ENCODE measurements at regions not wholly inside any gene's neighbourhood (a gene's known extent, or its start where the extent isn't known, plus 50 kb on each side); places are given as distances from the start of the nearest gene placed in this dataset.

DNA sequence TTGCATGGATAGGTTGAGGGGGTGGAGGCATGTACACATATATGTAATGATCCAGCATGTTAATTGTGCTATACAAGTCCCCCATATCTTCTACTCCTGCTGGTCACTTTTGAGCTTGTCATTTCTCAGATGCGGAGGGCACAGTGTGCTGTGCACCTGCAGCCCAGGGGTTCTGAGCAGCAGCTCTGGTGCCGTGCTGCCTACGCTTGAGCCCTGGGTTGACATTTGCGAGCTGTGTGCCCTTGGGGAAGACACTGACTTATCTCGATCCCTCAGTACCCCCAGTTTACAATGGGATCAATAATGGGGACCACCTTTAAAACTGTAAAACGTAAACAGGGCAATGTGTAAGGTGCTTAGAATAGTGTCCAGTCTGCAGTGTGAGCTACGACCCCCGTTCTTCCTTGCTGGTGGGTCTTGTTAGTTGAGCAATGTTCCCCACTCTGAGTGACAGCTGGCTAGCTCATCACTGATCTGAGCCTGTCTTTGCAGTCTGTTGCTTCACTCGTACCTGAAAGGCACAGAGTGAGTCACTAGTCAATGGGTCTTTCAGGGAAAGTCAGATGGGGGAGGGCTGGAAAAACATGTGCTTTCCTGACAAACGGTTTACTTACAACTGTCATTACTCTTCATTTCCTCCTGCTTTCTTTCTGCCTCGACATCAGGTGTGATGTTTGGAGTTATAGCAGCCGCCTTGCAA is 91.7 kb downstream of the SLC2A10 start:
- H3K36me3 ChIP-seq = no peaks in the 10 kb centered on the region
- no peak for DNase-seq (ENCODE audit: low spot score in 2 of 2)
- WGBS = 72% methylated on average over 12 of the region's 12 CpGs
- no peaks in the 10 kb centered on the region for H3K9me3 ChIP-seq
- H3K27me3 ChIP-seq = peaks cover 22% of the 10 kb centered on the region
- H3K4me3 ChIP-seq = no peak overlapping the region
- no peak overlapping the region for H3K27ac ChIP-seq
- H3K4me1 ChIP-seq = no peaks in the 10 kb centered on the region
- TF ChIP-seq POLR2AphosphoS5 (IDR thresholded peaks at IDR 0.05) (no peak), EP300 (IDR thresholded peaks at IDR 0.05) (no peak)
- TF ChIP-seq, protein P1, sequence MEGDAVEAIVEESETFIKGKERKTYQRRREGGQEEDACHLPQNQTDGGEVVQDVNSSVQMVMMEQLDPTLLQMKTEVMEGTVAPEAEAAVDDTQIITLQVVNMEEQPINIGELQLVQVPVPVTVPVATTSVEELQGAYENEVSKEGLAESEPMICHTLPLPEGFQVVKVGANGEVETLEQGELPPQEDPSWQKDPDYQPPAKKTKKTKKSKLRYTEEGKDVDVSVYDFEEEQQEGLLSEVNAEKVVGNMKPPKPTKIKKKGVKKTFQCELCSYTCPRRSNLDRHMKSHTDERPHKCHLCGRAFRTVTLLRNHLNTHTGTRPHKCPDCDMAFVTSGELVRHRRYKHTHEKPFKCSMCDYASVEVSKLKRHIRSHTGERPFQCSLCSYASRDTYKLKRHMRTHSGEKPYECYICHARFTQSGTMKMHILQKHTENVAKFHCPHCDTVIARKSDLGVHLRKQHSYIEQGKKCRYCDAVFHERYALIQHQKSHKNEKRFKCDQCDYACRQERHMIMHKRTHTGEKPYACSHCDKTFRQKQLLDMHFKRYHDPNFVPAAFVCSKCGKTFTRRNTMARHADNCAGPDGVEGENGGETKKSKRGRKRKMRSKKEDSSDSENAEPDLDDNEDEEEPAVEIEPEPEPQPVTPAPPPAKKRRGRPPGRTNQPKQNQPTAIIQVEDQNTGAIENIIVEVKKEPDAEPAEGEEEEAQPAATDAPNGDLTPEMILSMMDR (IDR thresholded peaks at IDR 0.05) = no peak

DNA sequence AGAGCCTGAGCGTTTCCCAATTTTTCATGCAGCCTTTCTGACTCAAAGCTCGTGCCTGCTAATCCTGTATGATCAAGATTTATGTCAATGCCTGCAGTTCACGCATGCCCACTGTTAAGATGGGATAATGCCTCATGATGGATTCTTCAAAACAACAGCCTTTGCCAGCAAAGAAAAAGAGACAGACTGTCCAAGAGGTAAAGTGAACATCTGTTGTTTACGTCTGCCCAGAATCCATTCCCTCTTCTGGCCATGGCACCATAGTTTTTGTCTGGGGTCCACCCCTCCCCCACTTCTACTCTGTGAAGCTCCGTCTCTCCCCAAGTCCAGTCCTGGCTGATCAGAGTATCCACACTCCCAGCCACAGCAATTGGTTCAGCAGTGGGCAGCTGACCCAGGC is 91.9 kb upstream of the EYA2 start:
- Histone ChIP-seq H3K36me3 (no peaks in the 10 kb centered on the region), H3K4me1 (no peaks in the 10 kb centered on the region), H3K27me3 (peaks cover 18% of the 10 kb centered on the region), H3K4me3 (no peak overlapping the region), H3K27ac (no peak overlapping the region), H3K9me3 (no peaks in the 10 kb centered on the region)
- WGBS = 63% methylated on average over 5 of the region's 5 CpGs
- DNase-seq (ENCODE audit: low spot score in 2 of 2) = no peak
- TF ChIP-seq, protein P1 (IDR thresholded peaks at IDR 0.05) = no peak
- TF ChIP-seq POLR2AphosphoS5 (IDR thresholded peaks at IDR 0.05) (no peak), EP300 (IDR thresholded peaks at IDR 0.05) (no peak)

DNA sequence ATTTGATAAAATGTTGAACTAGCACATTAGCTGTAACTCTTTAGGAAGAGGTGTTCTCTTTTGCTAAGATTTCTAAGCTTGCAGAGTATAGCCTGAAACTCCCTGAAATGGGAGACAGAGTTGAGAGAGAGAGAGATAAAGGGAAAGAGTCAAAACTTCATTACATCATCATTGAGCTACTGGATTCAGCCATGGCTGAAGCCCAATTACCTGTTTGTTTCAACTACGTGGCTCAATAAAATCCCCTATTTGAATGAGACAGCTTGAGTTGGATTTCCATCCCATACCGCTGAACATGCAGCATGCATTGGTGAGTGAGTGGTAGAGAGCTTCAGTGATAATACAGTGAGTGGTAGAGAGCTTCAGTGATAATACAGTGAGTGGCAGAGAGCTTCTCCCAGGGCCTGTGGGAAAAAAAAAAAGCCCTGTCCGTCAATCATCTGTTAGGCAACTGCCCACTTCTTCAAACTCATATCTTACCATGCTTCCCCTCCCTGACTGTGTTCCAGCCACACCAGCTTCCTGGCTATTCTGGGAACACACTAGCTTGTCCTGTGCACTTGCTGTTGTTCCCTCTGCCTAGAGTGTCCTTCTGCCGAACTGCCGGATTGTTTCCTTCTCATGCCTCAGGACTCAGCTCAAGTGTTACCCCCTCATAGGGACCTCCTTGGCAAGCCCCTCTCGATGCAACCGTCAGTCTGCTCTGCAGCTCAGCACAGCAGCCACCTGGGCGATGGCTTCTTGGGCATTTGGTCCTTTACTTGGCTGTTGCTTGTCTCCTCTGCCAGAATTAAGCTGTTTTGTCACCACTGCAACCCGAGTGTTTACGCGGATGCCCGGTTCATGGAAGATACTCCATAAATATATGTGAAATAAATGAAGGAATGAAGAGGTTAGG is 91.3 kb upstream of the EYA2 start:
- peak; percentile 50 to 53 for DNase-seq (ENCODE audit: low spot score in 2 of 2)
- TF ChIP-seq, protein P1 (IDR thresholded peaks at IDR 0.05) = no peak
- TF ChIP-seq POLR2AphosphoS5 (IDR thresholded peaks at IDR 0.05) (no peak), POLR2A (IDR thresholded peaks at IDR 0.05) (no peak), EP300 (IDR thresholded peaks at IDR 0.05) (no peak)
- H3K27me3 ChIP-seq = peaks cover 11% of the 10 kb centered on the region
- no peak overlapping the region for H3K27ac ChIP-seq
- H3K9me3 ChIP-seq = no peaks in the 10 kb centered on the region
- H3K36me3 ChIP-seq = no peaks in the 10 kb centered on the region
- 84% methylated on average over 12 of the region's 12 CpGs for WGBS
- no peaks in the 10 kb centered on the region for H3K4me1 ChIP-seq
- H3K4me3 ChIP-seq = no peak overlapping the region

DNA sequence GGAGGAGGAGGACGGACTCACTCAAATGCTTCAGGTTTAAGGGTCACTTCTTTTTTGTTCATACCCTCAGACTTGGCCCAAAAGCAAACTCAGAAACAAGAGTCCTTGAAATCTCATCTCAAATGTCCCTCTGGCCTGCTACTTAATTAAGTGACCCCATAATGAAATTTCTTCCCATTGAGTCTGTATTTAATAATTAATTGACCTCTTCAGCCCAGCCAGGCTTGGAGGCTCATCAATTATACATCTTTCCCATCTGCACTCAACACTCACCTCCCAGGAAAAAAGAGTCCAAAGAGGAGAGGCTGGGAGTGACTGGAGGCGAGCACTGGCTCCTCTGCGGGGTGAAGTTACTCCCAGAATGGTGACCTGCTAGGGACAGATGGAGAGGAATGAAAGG is 90.5 kb upstream of the EYA2 start:
- Histone ChIP-seq H3K4me3 (no peak overlapping the region), H3K4me1 (no peaks in the 10 kb centered on the region), H3K27me3 (peaks cover 6% of the 10 kb centered on the region), H3K9me3 (no peaks in the 10 kb centered on the region), H3K27ac (no peak overlapping the region), H3K36me3 (no peaks in the 10 kb centered on the region)
- whole genome bisulfite sequencing = 89% methylated on average over 3 of the region's 3 CpGs
- no peak for TF ChIP-seq POLR2A (IDR thresholded peaks at IDR 0.05)
- TF ChIP-seq, protein P1 (IDR thresholded peaks at IDR 0.05) = no peak
- TF ChIP-seq POLR2AphosphoS5 (IDR thresholded peaks at IDR 0.05) = no peak
- no peak for TF ChIP-seq EP300 (IDR thresholded peaks at IDR 0.05)
- no peak for DNase-seq (ENCODE audit: low spot score in 2 of 2)

GRCh38 chr20:46805836-46806235 is 88.8 kb upstream of the EYA2 start:
- WGBS = 96% methylated on average over 9 of the region's 9 CpGs
- TF ChIP-seq POLR2AphosphoS5 (IDR thresholded peaks at IDR 0.05) = no peak
- no peak for TF ChIP-seq EP300 (IDR thresholded peaks at IDR 0.05)
- TF ChIP-seq POLR2A (IDR thresholded peaks at IDR 0.05) = no peak
- TF ChIP-seq, protein P1 (IDR thresholded peaks at IDR 0.05) = no peak
- H3K4me3 ChIP-seq = no peak overlapping the region
- H3K27me3 ChIP-seq = peaks cover 4% of the 10 kb centered on the region
- H3K4me1 ChIP-seq = peaks cover 4% of the 10 kb centered on the region
- H3K9me3 ChIP-seq = no peaks in the 10 kb centered on the region
- no peak overlapping the region for H3K27ac ChIP-seq
- no peaks in the 10 kb centered on the region for H3K36me3 ChIP-seq
- no peak for DNase-seq (ENCODE audit: low spot score in 2 of 2)

Measured in suprapubic skin (tissue), 4 donors.